ENCODE measurements at regions not wholly inside any gene's neighbourhood (a gene's known extent, or its start where the extent isn't known, plus 50 kb on each side); places are given as distances from the start of the nearest gene placed in this dataset.

- no peak for TF ChIP-seq CTCF (conservative IDR thresholded peaks at IDR 0.05; ENCODE audit: low read depth, low read length)
- no peak for DNase-seq (ENCODE audit: low read depth)
- H3K4me3 ChIP-seq (ENCODE audit: low read depth, low read length), result no peak overlapping the region
Observed at GRCh38 chr12:42815068-42815467, 225.5 kb upstream of the PRICKLE1 start.

GRCh38 chr12:42812871-42813270, 223.3 kb upstream of the PRICKLE1 start:
- H3K4me3 ChIP-seq (ENCODE audit: low read depth, low read length), result no peak overlapping the region
- DNase-seq (ENCODE audit: low read depth), result no peak
- TF ChIP-seq CTCF (conservative IDR thresholded peaks at IDR 0.05; ENCODE audit: low read depth, low read length), result no peak

GRCh38 chr12:42812086-42812485, 222.5 kb upstream of the PRICKLE1 start:
- no peak for TF ChIP-seq CTCF (conservative IDR thresholded peaks at IDR 0.05; ENCODE audit: low read depth, low read length)

GRCh38 chr12:42810006-42810405, 220.5 kb upstream of the PRICKLE1 start:
- no peak for TF ChIP-seq CTCF (conservative IDR thresholded peaks at IDR 0.05; ENCODE audit: low read depth, low read length)
- DNase-seq (ENCODE audit: low read depth), result no peak
- no peak overlapping the region for H3K4me3 ChIP-seq (ENCODE audit: low read depth, low read length)

More at GRCh38 chr12:42812086-42812485, 222.5 kb upstream of the PRICKLE1 start:
- DNase-seq (ENCODE audit: low read depth), result no peak
- H3K4me3 ChIP-seq (ENCODE audit: low read depth, low read length), result no peak overlapping the region

- DNase-seq (ENCODE audit: low read depth), result no peak
- no peak overlapping the region for H3K4me3 ChIP-seq (ENCODE audit: low read depth, low read length)
- no peak for TF ChIP-seq CTCF (conservative IDR thresholded peaks at IDR 0.05; ENCODE audit: low read depth, low read length)
Observed at GRCh38 chr12:42809226-42809625, 219.7 kb upstream of the PRICKLE1 start.

- TF ChIP-seq CTCF (conservative IDR thresholded peaks at IDR 0.05; ENCODE audit: low read depth, low read length), result no peak
- DNase-seq (ENCODE audit: low read depth), result no peak
- no peak overlapping the region for H3K4me3 ChIP-seq (ENCODE audit: low read depth, low read length)
Observed at GRCh38 chr12:42807766-42808165, 218.2 kb upstream of the PRICKLE1 start.

GRCh38 chr12:42807251-42807650, 217.7 kb upstream of the PRICKLE1 start:
- H3K4me3 ChIP-seq (ENCODE audit: low read depth, low read length), result no peak overlapping the region
- DNase-seq (ENCODE audit: low read depth), result no peak
- TF ChIP-seq CTCF (conservative IDR thresholded peaks at IDR 0.05; ENCODE audit: low read depth, low read length), result no peak
